Fibroblast of the aortic adventitia (primary cell): ENCODE measurements at regions not wholly inside any gene's neighbourhood (a gene's known extent, or its start where the extent isn't known, plus 50 kb on each side); places are given as distances from the start of the nearest gene placed in this dataset.
"Not testable (repeated sequence)": the region's sequence is repeated elsewhere in the genome, so short reads cannot be mapped to it uniquely, and the experiment has no call there.

Source experiments
- DNase-seq: peaks from one replicate; pipeline ENCODE4 v3.0.0-alpha.2; 2010; ENCODE audit warnings: low read depth
- H3K4me3 ChIP-seq: 2 replicates; pipeline ENCODE4 v1.5.1; 2011; ENCODE audit warnings: low read depth, mild to moderate bottlenecking, control low read depth, low read length, moderate library complexity
- CTCF ChIP-seq: IDR thresholded peaks from 2 replicates; pipeline ENCODE4 v1.5.1; 2011; ENCODE audit warnings: mild to moderate bottlenecking, low read length, control low read depth, inconsistent platforms; ENCODE audit not compliant: insufficient read depth

GRCh38 chr10:27349987-27350386 is 109.4 kb upstream of the ACBD5 start:
- no peak for TF ChIP-seq CTCF
- no peak for DNase-seq

GRCh38 chr10:27347827-27348207 is 107.2 kb upstream of the ACBD5 start:
- not testable (repeated sequence) for DNase-seq, H3K4me3 ChIP-seq

More at GRCh38 chr10:27349987-27350386, 109.4 kb upstream of the ACBD5 start:
- no peak overlapping the region for H3K4me3 ChIP-seq

DNA sequence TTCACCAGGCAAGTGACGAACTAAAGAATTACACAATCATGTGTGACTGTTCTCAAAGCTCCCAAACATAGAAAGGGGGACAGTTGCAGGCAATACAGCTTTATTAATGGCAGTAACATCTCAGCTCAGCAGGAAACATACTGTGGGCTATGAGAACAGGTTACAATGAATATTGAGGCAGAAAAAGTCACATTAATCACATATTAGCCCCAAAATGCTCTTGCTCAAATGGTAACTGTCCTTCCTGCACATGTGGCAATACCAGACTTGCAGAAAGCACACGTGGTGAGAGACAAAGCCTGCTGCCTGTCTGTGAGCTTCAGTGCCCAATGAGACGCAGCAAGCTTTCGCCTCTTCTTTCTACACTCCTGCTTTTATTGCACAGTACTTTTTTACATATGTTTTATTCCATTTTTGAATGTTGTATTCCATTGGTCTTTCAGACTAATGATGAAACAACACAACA is 104.9 kb upstream of the ACBD5 start:
- no peak for TF ChIP-seq CTCF
- DNase-seq = no peak
- no peak overlapping the region for H3K4me3 ChIP-seq

GRCh38 chr10:27344568-27345454 is 104.2 kb upstream of the ACBD5 start:
- DNase-seq = no peak
- no peak for TF ChIP-seq CTCF

DNA sequence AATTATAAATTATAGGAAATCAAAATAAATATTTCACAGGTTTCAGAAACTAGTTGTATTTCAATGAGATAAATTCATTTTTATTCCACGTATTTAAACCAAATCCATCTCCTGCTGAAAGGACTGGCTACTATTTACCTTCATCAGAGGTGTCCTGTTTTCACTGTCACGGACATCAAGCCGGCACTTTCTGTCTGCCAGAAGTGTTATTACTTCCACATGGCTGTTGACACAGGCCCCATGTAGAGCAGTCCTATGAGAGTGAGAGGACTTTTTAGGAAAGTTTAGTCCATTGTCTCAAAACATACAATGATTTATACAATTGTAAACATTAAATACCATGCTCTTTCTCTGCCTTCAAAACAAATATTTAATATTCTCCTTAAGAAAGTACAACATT is 100.4 kb upstream of the ACBD5 start:
- H3K4me3 ChIP-seq = no peak overlapping the region
- TF ChIP-seq CTCF = no peak
- DNase-seq = no peak

More at GRCh38 chr10:27344568-27345454, 104.2 kb upstream of the ACBD5 start:
- H3K4me3 ChIP-seq = no peak overlapping the region

GRCh38 chr10:27335246-27335645 is 94.6 kb upstream of the ACBD5 start:
- DNase-seq, H3K4me3 ChIP-seq: not testable (repeated sequence)

GRCh38 chr10:27330074-27330473 is 89.5 kb upstream of the ACBD5 start:
- TF ChIP-seq CTCF = no peak
- no peak overlapping the region for H3K4me3 ChIP-seq
- no peak for DNase-seq

DNA sequence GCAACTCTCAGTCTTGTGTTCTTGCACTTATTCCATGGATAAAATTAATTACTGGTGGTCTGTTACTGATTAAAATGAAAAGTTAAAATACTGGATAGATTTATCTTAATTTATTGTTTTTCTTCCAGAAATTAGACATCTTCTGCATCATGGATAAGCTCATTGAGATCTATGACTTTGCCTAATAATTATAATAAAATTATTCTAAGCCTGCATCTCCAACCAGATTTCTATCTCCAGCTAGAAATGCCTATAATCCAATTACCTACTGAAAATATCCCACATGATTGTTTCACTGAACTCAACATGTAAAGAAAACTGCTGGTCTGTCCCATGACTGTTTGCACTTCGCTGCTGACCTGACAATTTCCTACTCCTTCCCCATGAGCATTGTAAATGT is 88.3 kb upstream of the ACBD5 start:
- TF ChIP-seq CTCF = no peak
- no peak for DNase-seq

DNA sequence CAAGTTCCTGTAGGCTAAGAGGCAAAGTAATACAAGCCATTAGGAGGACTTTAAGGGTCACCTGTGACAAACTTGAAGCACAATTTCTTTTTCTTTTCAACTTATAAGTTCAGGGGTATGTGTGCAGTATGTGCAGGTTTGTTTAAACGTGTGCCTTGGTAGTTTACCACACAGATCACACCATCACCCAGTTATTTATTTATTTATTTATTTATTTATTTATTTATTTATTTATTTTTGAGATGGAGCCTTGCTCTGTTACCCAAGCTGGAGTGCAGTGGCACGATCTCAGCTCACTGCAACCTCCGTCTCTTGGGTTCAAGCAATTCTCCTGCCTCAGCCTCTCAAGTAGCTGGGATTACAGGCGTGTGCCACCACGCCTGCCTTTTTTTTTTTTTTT is 86.2 kb upstream of the ACBD5 start:
- not testable (repeated sequence) for H3K4me3 ChIP-seq, DNase-seq

More for the DNA sequence above, 88.3 kb upstream of the ACBD5 start:
- H3K4me3 ChIP-seq = no peak overlapping the region
